CD4-positive, alpha-beta T cell (primary cell): ENCODE measurements at regions not wholly inside any gene's neighbourhood (a gene's known extent, or its start where the extent isn't known, plus 50 kb on each side); places are given as distances from the start of the nearest gene placed in this dataset.

Experiments used
- ATAC-seq: fragments of 200-7000 bp; cut with Tn5 transposase; one replicate; pipeline ENCODE4 v1.10.0; 2022; ENCODE audit warnings: mild to moderate bottlenecking; ENCODE audit not compliant: poor library complexity
- CTCF ChIA-PET: fragments of 350-600 bp; sonication (Branson Sonifier 250); formaldehyde crosslinking; loops from one replicate; lab custom pipeline; 2021; ENCODE audit warnings: antibody characterized with exemption, inconsistent platforms; lab: Charles Lee
- POLR2A ChIA-PET: fragments of 350-600 bp; sonication (Branson Sonifier 250); formaldehyde crosslinking; loops from one replicate; lab custom pipeline; 2021; ENCODE audit warnings: antibody characterized with exemption, inconsistent platforms; lab: Charles Lee
- DNase-seq, 14 experiments: peaks; one replicate each; pipeline ENCODE4 v3.0.0-alpha.2; 2013 to 2020; ENCODE audit warnings: mixed read lengths in 2 of 14
- H3K27ac ChIP-seq, 2 donors: one replicate each; pipeline versions ENCODE4 v1.5.1 to v1.7.0; 2013; ENCODE audit warnings: low read length in 2 of 2, low read depth in 1 of 2, mild to moderate bottlenecking in 1 of 2
- H3K27me3 ChIP-seq, 2 experiments: 1 replicate in 1 of 2; 2 replicates in 1 of 2; pipeline versions ENCODE4 v1.6.1 to v1.7.0; 2013; ENCODE audit warnings: low read length in 2 of 2, control low read depth in 1 of 2, mild to moderate bottlenecking in 1 of 2, moderate library complexity in 1 of 2; ENCODE audit not compliant: insufficient read depth in 2 of 2, control insufficient read depth in 1 of 2
- H3K36me3 ChIP-seq: one replicate; pipeline ENCODE4 v1.6.1; 2013; ENCODE audit warnings: low read length, control low read depth; ENCODE audit not compliant: insufficient read depth
- H3K4me1 ChIP-seq: one replicate; pipeline ENCODE4 v1.6.1; 2013; ENCODE audit warnings: low read length, control low read depth; ENCODE audit not compliant: insufficient read depth
- H3K4me3 ChIP-seq: one replicate; pipeline ENCODE4 v1.5.1; 2013; ENCODE audit warnings: mild to moderate bottlenecking, low read length, moderate library complexity
- H3K9me3 ChIP-seq, 2 experiments: 1 replicate in 1 of 2; 2 replicates in 1 of 2; pipeline versions ENCODE4 v1.6.1 to v1.7.0; 2013; ENCODE audit warnings: low read length in 2 of 2, mild to moderate bottlenecking in 2 of 2, control low read depth in 1 of 2, moderate library complexity in 1 of 2; ENCODE audit not compliant: control insufficient read depth in 1 of 2, insufficient read depth in 1 of 2
- H3K27ac Mint-ChIP-seq: one replicate; pipeline ENCODE4 v1.8.0; 2020; ENCODE audit warnings: mixed read lengths
- H3K27me3 Mint-ChIP-seq: one replicate; pipeline ENCODE4 v1.8.0; 2021; ENCODE audit warnings: mixed read lengths
- H3K36me3 Mint-ChIP-seq: one replicate; pipeline ENCODE4 v1.8.0; 2021; ENCODE audit warnings: low read depth, mixed read lengths
- H3K4me1 Mint-ChIP-seq: one replicate; pipeline ENCODE4 v1.8.0; 2021; ENCODE audit warnings: low read depth, mixed read lengths
- H3K4me3 Mint-ChIP-seq: one replicate; pipeline ENCODE4 v1.8.0; 2020; ENCODE audit warnings: mild to moderate bottlenecking, mixed read lengths
- H3K9me3 Mint-ChIP-seq: one replicate; pipeline ENCODE4 v1.8.0; 2020; ENCODE audit warnings: mixed read lengths
- intact Hi-C, 2 experiments: fragments of 100-400 bp; cut with DNase I in 1 of 2; cut with micrococcal nuclease in 1 of 2; formaldehyde crosslinking; loops; one replicate each; pipeline versions ENCODE4 v1.15.1 to v1.9.0; 2023 to 2025; cut with DNase I, micrococcal nuclease
- TF ChIP-seq, protein P1 (sequence below): fragments of 200-600 bp; IDR thresholded peaks from one replicate; pipeline ENCODE4 v1.8.0; 2022; ENCODE audit warnings: antibody characterized with exemption, mild to moderate bottlenecking

DNA sequence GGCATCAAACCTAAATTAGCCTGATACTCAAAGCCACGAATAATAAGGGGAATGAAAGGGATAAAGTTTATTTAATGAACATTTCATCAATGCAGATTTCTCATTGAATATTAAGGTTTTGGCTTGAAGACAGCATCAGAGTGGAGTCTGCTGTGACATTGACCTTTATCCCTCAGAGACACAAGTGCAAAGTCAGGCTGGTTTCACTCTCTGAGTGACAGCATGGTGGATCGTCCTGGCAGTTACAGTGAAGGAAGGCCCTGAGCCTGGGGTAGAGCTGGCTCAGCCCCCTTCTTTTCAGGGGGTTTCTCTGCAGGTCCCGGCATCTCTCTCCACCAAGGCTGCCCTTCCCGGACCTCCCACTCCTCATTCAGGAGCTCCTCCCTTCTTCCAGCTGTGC, 503.1 kb downstream of the PREX1 start:
- POLR2A ChIA-PET: no interaction called here
- Mint-ChIP-seq H3K9me3 (no peaks in the 10 kb centered on the region), H3K27ac (no peak overlapping the region), H3K36me3 (no peaks in the 10 kb centered on the region), H3K4me1 (no peaks in the 10 kb centered on the region), H3K27me3 (peaks cover 17% of the 10 kb centered on the region), H3K4me3 (no peak overlapping the region)
- TF ChIP-seq, protein P1, sequence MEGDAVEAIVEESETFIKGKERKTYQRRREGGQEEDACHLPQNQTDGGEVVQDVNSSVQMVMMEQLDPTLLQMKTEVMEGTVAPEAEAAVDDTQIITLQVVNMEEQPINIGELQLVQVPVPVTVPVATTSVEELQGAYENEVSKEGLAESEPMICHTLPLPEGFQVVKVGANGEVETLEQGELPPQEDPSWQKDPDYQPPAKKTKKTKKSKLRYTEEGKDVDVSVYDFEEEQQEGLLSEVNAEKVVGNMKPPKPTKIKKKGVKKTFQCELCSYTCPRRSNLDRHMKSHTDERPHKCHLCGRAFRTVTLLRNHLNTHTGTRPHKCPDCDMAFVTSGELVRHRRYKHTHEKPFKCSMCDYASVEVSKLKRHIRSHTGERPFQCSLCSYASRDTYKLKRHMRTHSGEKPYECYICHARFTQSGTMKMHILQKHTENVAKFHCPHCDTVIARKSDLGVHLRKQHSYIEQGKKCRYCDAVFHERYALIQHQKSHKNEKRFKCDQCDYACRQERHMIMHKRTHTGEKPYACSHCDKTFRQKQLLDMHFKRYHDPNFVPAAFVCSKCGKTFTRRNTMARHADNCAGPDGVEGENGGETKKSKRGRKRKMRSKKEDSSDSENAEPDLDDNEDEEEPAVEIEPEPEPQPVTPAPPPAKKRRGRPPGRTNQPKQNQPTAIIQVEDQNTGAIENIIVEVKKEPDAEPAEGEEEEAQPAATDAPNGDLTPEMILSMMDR: no peak
- intact Hi-C loops: no loop called here
- Histone ChIP-seq H3K36me3 (no peaks in the 10 kb centered on the region), H3K4me3 (no peak overlapping the region), H3K27me3 (peaks cover 0 to under 1% of the 10 kb centered on the region in 2 experiments), H3K27ac (no peak overlapping the region), H3K9me3 (peaks cover 0 to 6% of the 10 kb centered on the region in 2 experiments), H3K4me1 (no peaks in the 10 kb centered on the region)
- no peak for DNase-seq
- ATAC-seq: no peak
- CTCF ChIA-PET: no interaction called here

DNA sequence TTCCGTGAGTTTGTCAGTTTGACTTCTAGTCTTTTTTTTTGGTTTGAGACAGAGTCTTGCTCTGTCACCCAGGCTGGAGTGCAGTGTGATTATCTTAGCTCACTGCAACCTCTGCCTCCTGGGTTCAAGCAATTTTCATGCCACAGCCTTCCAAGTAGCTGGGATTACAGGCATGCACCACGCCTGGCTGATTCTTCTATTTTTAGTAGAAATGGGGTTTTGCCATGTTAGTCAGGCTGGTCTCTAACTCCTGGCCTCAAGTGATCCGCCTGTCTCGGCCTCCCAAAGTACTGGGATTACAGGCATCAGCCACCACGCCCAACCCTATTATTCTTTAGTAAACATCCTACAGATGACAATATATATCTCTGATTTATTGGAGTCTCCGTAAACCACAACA, 506.5 kb downstream of the PREX1 start:
- H3K9me3 ChIP-seq: peaks cover 0 to 6% of the 10 kb centered on the region in 2 experiments
- H3K4me3 ChIP-seq: no peak overlapping the region
- H3K36me3 ChIP-seq: no peaks in the 10 kb centered on the region
- Mint-ChIP-seq H3K27me3 (peaks cover 17% of the 10 kb centered on the region), H3K27ac (no peak overlapping the region), H3K4me3 (no peak overlapping the region), H3K9me3 (no peaks in the 10 kb centered on the region), H3K4me1 (no peaks in the 10 kb centered on the region), H3K36me3 (no peaks in the 10 kb centered on the region)
- POLR2A ChIA-PET: no interaction called here
- H3K27ac ChIP-seq: no peak overlapping the region
- no peaks in the 10 kb centered on the region for H3K4me1 ChIP-seq
- CTCF ChIA-PET: no interaction called here
- DNase-seq: no peak
- no peak for ATAC-seq
- no peaks in the 10 kb centered on the region for H3K27me3 ChIP-seq
- intact Hi-C loops: no loop called here
- TF ChIP-seq, protein P1: no peak

DNA sequence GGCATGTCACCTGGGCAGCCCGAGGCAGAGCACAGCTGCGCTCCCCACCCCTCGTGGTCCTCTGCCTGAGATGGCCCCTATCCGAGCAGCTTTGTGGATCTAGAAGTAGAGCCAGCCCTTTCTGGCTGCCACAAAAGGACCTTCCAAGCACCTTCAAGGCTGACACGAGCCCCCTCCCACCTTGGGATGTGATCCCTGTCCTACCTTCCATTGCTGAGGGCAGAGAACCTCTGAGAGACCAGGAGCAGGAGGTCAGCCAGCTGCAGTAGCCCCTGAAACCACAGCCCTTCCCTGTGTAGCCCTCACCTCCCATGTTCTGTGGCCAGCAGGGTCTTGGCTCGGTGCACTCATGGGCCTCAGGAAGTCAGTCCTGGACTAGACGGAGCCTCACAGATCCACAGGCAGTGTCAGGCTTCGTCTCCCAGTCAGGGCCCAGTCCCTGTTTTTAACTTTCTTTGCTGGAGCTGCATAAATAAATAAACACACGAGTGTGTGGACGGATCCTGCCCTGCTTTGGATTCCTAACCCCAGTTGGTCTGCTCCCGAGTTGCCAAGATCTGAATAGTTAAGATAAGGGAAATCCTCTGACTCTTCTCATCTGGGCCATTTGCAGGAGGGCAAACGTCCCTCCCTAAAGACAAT, 507.7 kb downstream of the PREX1 start:
- no peaks in the 10 kb centered on the region for H3K36me3 Mint-ChIP-seq
- H3K4me3 Mint-ChIP-seq: no peak overlapping the region
- ChIA-PET POLR2A (no interaction called here), CTCF (no interaction called here)
- no peaks in the 10 kb centered on the region for H3K27me3 ChIP-seq
- no peaks in the 10 kb centered on the region for H3K9me3 Mint-ChIP-seq
- peaks cover 11% of the 10 kb centered on the region for H3K27me3 Mint-ChIP-seq
- H3K4me1 Mint-ChIP-seq: no peaks in the 10 kb centered on the region
- H3K27ac ChIP-seq: no peak overlapping the region
- no peak overlapping the region for H3K4me3 ChIP-seq
- H3K36me3 ChIP-seq: no peaks in the 10 kb centered on the region
- H3K27ac Mint-ChIP-seq: no peak overlapping the region
- TF ChIP-seq, protein P1: no peak
- no peaks in the 10 kb centered on the region for H3K4me1 ChIP-seq
- H3K9me3 ChIP-seq: no peaks in the 10 kb centered on the region
- ATAC-seq (no peak), DNase-seq (no peak)
- intact Hi-C loops: no loop called here
